ENCODE measurements at regions not wholly inside any gene's neighbourhood (a gene's known extent, or its start where the extent isn't known, plus 50 kb on each side); places are given as distances from the start of the nearest gene placed in this dataset.

- ATAC-seq (no peak), DNase-seq (no peak)
- H3K27ac ChIP-seq (ENCODE audit: low read length) = no peak overlapping the region
- no peaks in the 10 kb centered on the region for H3K9me3 ChIP-seq (ENCODE audit: control insufficient read depth, low read length)
- H3K4me1 ChIP-seq (ENCODE audit: control insufficient read depth, insufficient read depth, low read length) = peaks cover 3% of the 10 kb centered on the region
- H3K27me3 ChIP-seq (ENCODE audit: control insufficient read depth, insufficient read depth) = no peaks in the 10 kb centered on the region
- H3K4me3 ChIP-seq (ENCODE audit: low read length) = no peak overlapping the region
- intact Hi-C loops (cut with DNase I) = no loop called here
- WGBS = 94% methylated on average over 11 of the region's 11 CpGs
Measured at GRCh38 chr2:9751831-9752230, 91.4 kb upstream of the TAF1B start.

GRCh38 chr2:9752441-9753275 is 90.6 kb upstream of the TAF1B start:
- ATAC-seq = peak in 1 of 2 donors; percentile 9
- intact Hi-C loops (cut with DNase I) = no loop called here
- H3K27me3 ChIP-seq (ENCODE audit: control insufficient read depth, insufficient read depth) = no peaks in the 10 kb centered on the region
- H3K27ac ChIP-seq (ENCODE audit: low read length) = no peak overlapping the region
- no peaks in the 10 kb centered on the region for H3K9me3 ChIP-seq (ENCODE audit: control insufficient read depth, low read length)
- no peak for DNase-seq
- peaks cover 4% of the 10 kb centered on the region for H3K4me1 ChIP-seq (ENCODE audit: control insufficient read depth, insufficient read depth, low read length)
- 72% methylated on average over 21 of the region's 21 CpGs for WGBS
- H3K4me3 ChIP-seq (ENCODE audit: low read length) = no peak overlapping the region

GRCh38 chr2:9753276-9753600 is 90.0 kb upstream of the TAF1B start:
- ATAC-seq (peak; percentile 64 to 86), DNase-seq (peak; percentile 81 to 89 (median 86))
- no peaks in the 10 kb centered on the region for H3K27me3 ChIP-seq (ENCODE audit: control insufficient read depth, insufficient read depth)
- intact Hi-C loops (cut with DNase I) = no loop called here
- H3K27ac ChIP-seq (ENCODE audit: low read length) = no peak overlapping the region
- H3K4me1 ChIP-seq (ENCODE audit: control insufficient read depth, insufficient read depth, low read length) = peaks cover 4% of the 10 kb centered on the region
- H3K4me3 ChIP-seq (ENCODE audit: low read length) = no peak overlapping the region
- 14% methylated on average over 9 of the region's 9 CpGs for WGBS
- H3K9me3 ChIP-seq (ENCODE audit: control insufficient read depth, low read length) = no peaks in the 10 kb centered on the region

GRCh38 chr2:9753665-9754531 is 89.4 kb upstream of the TAF1B start:
- intact Hi-C loops (cut with DNase I) = no loop called here
- Histone ChIP-seq H3K4me1 (ENCODE audit: control insufficient read depth, insufficient read depth, low read length) (peaks cover 4% of the 10 kb centered on the region), H3K27me3 (ENCODE audit: control insufficient read depth, insufficient read depth) (no peaks in the 10 kb centered on the region), H3K4me3 (ENCODE audit: low read length) (no peak overlapping the region), H3K9me3 (ENCODE audit: control insufficient read depth, low read length) (no peaks in the 10 kb centered on the region), H3K27ac (ENCODE audit: low read length) (no peak overlapping the region)
- ATAC-seq = peak; percentile 3 to 5
- 62% methylated on average over 36 of the region's 36 CpGs for WGBS
- no peak for DNase-seq

- peaks cover 4% of the 10 kb centered on the region for H3K4me1 ChIP-seq (ENCODE audit: control insufficient read depth, insufficient read depth, low read length)
- no peaks in the 10 kb centered on the region for H3K9me3 ChIP-seq (ENCODE audit: control insufficient read depth, low read length)
- H3K4me3 ChIP-seq (ENCODE audit: low read length) = no peak overlapping the region
- intact Hi-C loops (cut with DNase I) = no loop called here
- ATAC-seq (no peak), DNase-seq (no peak)
- 87% methylated on average over 6 of the region's 6 CpGs for WGBS
- no peaks in the 10 kb centered on the region for H3K27me3 ChIP-seq (ENCODE audit: control insufficient read depth, insufficient read depth)
- no peak overlapping the region for H3K27ac ChIP-seq (ENCODE audit: low read length)
Measured at GRCh38 chr2:9754532-9754887, 88.8 kb upstream of the TAF1B start.

- no peak overlapping the region for H3K4me3 ChIP-seq (ENCODE audit: low read length)
- intact Hi-C loops (cut with DNase I) = no loop called here
- peaks cover 4% of the 10 kb centered on the region for H3K4me1 ChIP-seq (ENCODE audit: control insufficient read depth, insufficient read depth, low read length)
- no peaks in the 10 kb centered on the region for H3K9me3 ChIP-seq (ENCODE audit: control insufficient read depth, low read length)
- no peaks in the 10 kb centered on the region for H3K27me3 ChIP-seq (ENCODE audit: control insufficient read depth, insufficient read depth)
- 81% methylated on average over 11 of the region's 11 CpGs for WGBS
- H3K27ac ChIP-seq (ENCODE audit: low read length) = no peak overlapping the region
- DNase-seq = no peak
- no peak for ATAC-seq
Measured at GRCh38 chr2:9755008-9755407, 88.3 kb upstream of the TAF1B start.

- no peak overlapping the region for H3K4me3 ChIP-seq (ENCODE audit: low read length)
- intact Hi-C loops (cut with DNase I) = no loop called here
- H3K4me1 ChIP-seq (ENCODE audit: control insufficient read depth, insufficient read depth, low read length) = peaks cover 4% of the 10 kb centered on the region
- H3K9me3 ChIP-seq (ENCODE audit: control insufficient read depth, low read length) = no peaks in the 10 kb centered on the region
- DNase-seq = no peak
- ATAC-seq = no peak
- H3K27me3 ChIP-seq (ENCODE audit: control insufficient read depth, insufficient read depth) = no peaks in the 10 kb centered on the region
- H3K27ac ChIP-seq (ENCODE audit: low read length) = no peak overlapping the region
- WGBS = 98% methylated on average over 12 of the region's 12 CpGs
Measured at GRCh38 chr2:9755638-9756037, 87.6 kb upstream of the TAF1B start.

GRCh38 chr2:9756692-9757250 is 86.5 kb upstream of the TAF1B start:
- no peaks in the 10 kb centered on the region for H3K27me3 ChIP-seq (ENCODE audit: control insufficient read depth, insufficient read depth)
- no peak overlapping the region for H3K27ac ChIP-seq (ENCODE audit: low read length)
- H3K4me1 ChIP-seq (ENCODE audit: control insufficient read depth, insufficient read depth, low read length) = peaks cover 4% of the 10 kb centered on the region
- no peaks in the 10 kb centered on the region for H3K9me3 ChIP-seq (ENCODE audit: control insufficient read depth, low read length)
- ATAC-seq = no peak
- WGBS = 76% methylated on average over 11 of the region's 11 CpGs
- DNase-seq = no peak
- intact Hi-C loops (cut with DNase I) = no loop called here
- H3K4me3 ChIP-seq (ENCODE audit: low read length) = no peak overlapping the region

- H3K4me3 ChIP-seq (ENCODE audit: low read length) = peak overlapping the region; percentile 5
Measured at GRCh38 chr2:9757501-9758264, 85.6 kb upstream of the TAF1B start.

GRCh38 chr2:9758741-9759140 is 84.5 kb upstream of the TAF1B start:
- H3K27me3 ChIP-seq (ENCODE audit: control insufficient read depth, insufficient read depth) = no peaks in the 10 kb centered on the region
- intact Hi-C loops (cut with DNase I) = no loop called here
- no peaks in the 10 kb centered on the region for H3K9me3 ChIP-seq (ENCODE audit: control insufficient read depth, low read length)
- H3K27ac ChIP-seq (ENCODE audit: low read length) = no peak overlapping the region
- H3K4me3 ChIP-seq (ENCODE audit: low read length) = no peak overlapping the region
- peaks cover 4% of the 10 kb centered on the region for H3K4me1 ChIP-seq (ENCODE audit: control insufficient read depth, insufficient read depth, low read length)
- no peak for DNase-seq
- 64% methylated on average over 5 of the region's 5 CpGs for WGBS
- ATAC-seq = no peak

More at GRCh38 chr2:9757501-9758264, 85.6 kb upstream of the TAF1B start:
- H3K27ac ChIP-seq (ENCODE audit: low read length) = peak overlapping the region; percentile 45
- intact Hi-C loops (cut with DNase I) = no loop called here
- H3K4me1 ChIP-seq (ENCODE audit: control insufficient read depth, insufficient read depth, low read length) = peaks cover 4% of the 10 kb centered on the region
- peak; percentile 52 to 59 for ATAC-seq
- 5% methylated on average over 27 of the region's 27 CpGs for WGBS
- H3K9me3 ChIP-seq (ENCODE audit: control insufficient read depth, low read length) = no peaks in the 10 kb centered on the region
- H3K27me3 ChIP-seq (ENCODE audit: control insufficient read depth, insufficient read depth) = no peaks in the 10 kb centered on the region
- DNase-seq = peak; percentile 53 to 81 (median 77)
